HG03097 (cell line): ENCODE measurements at regions not wholly inside any gene's neighbourhood (a gene's known extent, or its start where the extent isn't known, plus 50 kb on each side); places are given as distances from the start of the nearest gene placed in this dataset.

Source experiments
- ATAC-seq: cut with Tn5 transposase; IDR thresholded peaks from one replicate; pipeline ENCODE4 v1.9.1; 2021; ENCODE audit not compliant: unreplicated experiment, low FRiP score

- ATAC-seq, result no peak
Measured at GRCh38 chr5:156274453-156274852, 52.5 kb upstream of the SGCD start.
